ENCODE measurements at regions not wholly inside any gene's neighbourhood (a gene's known extent, or its start where the extent isn't known, plus 50 kb on each side); places are given as distances from the start of the nearest gene placed in this dataset.
A peak's percentile ranks its signal among the peaks of the same experiment; 100 is the strongest.

DNA sequence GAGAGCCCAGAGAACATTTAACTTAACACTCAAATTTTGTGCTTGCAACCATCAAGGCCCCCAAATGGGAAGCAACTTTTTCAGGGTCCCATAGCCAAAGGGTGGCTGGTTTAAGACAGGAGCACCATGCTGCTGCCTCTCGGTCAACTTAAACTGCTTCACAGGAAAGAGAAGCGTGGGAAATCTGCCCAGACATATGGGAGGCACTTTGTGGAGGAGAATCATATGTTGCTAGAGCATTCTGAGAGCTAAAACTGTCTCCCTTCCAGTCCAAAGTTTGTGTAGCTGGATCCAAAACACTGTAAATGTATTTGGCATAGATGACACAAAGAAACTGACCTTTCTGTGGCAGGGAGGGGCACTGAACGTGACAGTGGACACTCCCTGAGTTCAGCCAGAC lies 305.9 kb upstream of the RORA start:
- H3K27ac ChIP-seq (ENCODE audit: low read length): no peak overlapping the region
- no peaks in the 10 kb centered on the region for H4K20me1 ChIP-seq (ENCODE audit: insufficient read depth, low read length)
- no peak for DNase-seq
- H3K4me1 ChIP-seq (ENCODE audit: insufficient read depth, low read length): no peaks in the 10 kb centered on the region
- no peak overlapping the region for H2AFZ ChIP-seq (ENCODE audit: low read depth, low read length)
- no peak for TF ChIP-seq EZH2 (IDR thresholded peaks at IDR 0.05; ENCODE audit: borderline replicate concordance, low read depth, low read length, severe bottlenecking)
- TF ChIP-seq, protein P1, sequence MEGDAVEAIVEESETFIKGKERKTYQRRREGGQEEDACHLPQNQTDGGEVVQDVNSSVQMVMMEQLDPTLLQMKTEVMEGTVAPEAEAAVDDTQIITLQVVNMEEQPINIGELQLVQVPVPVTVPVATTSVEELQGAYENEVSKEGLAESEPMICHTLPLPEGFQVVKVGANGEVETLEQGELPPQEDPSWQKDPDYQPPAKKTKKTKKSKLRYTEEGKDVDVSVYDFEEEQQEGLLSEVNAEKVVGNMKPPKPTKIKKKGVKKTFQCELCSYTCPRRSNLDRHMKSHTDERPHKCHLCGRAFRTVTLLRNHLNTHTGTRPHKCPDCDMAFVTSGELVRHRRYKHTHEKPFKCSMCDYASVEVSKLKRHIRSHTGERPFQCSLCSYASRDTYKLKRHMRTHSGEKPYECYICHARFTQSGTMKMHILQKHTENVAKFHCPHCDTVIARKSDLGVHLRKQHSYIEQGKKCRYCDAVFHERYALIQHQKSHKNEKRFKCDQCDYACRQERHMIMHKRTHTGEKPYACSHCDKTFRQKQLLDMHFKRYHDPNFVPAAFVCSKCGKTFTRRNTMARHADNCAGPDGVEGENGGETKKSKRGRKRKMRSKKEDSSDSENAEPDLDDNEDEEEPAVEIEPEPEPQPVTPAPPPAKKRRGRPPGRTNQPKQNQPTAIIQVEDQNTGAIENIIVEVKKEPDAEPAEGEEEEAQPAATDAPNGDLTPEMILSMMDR (IDR thresholded peaks at IDR 0.05; ENCODE audit: borderline replicate concordance, extremely low read depth, low read length, poor library complexity, severe bottlenecking): no peak
- no peak overlapping the region for H3K9ac ChIP-seq (ENCODE audit: low read depth, low read length)
- no peaks in the 10 kb centered on the region for H3K9me3 ChIP-seq (ENCODE audit: insufficient read depth, low read length, severe bottlenecking)
- no peak overlapping the region for H3K4me2 ChIP-seq (ENCODE audit: insufficient read depth, low read length)
- no peaks in the 10 kb centered on the region for H3K79me2 ChIP-seq (ENCODE audit: insufficient read depth, low read length)
- H3K27me3 ChIP-seq (ENCODE audit: insufficient read depth, low read length, poor library complexity): no peaks in the 10 kb centered on the region
- H3K36me3 ChIP-seq (ENCODE audit: insufficient read depth, low read length): no peaks in the 10 kb centered on the region
- no peak overlapping the region for H3K4me3 ChIP-seq (ENCODE audit: low read depth in 1 of 2, low read length in 2 of 2)
- ATAC-seq (ENCODE audit: insufficient read depth, low read depth): no peak

DNA sequence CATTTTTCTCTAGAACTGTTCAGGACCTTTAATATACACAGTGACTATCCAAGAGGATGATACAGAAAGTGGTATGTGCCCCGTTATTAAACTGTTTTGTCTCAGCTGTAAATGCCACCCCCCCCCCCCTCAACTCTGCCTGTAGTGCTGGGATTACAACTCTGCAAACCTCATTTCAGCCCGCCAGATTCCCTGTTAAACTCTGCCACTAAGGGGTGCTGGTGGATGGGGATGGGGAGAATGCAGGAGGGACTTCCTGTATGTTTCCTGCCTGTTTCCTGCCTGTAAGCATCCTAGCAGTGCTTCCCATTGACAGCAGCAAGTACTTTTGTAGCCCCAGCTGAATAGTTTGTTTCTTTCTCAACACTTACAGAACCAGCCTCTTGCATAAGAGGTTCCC lies 301.7 kb upstream of the RORA start:
- H2AFZ ChIP-seq (ENCODE audit: low read depth, low read length): no peak overlapping the region
- TF ChIP-seq, protein P1 (IDR thresholded peaks at IDR 0.05; ENCODE audit: borderline replicate concordance, extremely low read depth, low read length, poor library complexity, severe bottlenecking): peak; percentile 36
- TF ChIP-seq EZH2 (IDR thresholded peaks at IDR 0.05; ENCODE audit: borderline replicate concordance, low read depth, low read length, severe bottlenecking): no peak
- no peaks in the 10 kb centered on the region for H3K9me3 ChIP-seq (ENCODE audit: insufficient read depth, low read length, severe bottlenecking)
- H3K27me3 ChIP-seq (ENCODE audit: insufficient read depth, low read length, poor library complexity): peaks cover 3% of the 10 kb centered on the region
- H3K4me1 ChIP-seq (ENCODE audit: insufficient read depth, low read length): no peaks in the 10 kb centered on the region
- no peak for ATAC-seq (ENCODE audit: insufficient read depth, low read depth)
- no peak for DNase-seq
- H3K4me3 ChIP-seq (ENCODE audit: low read depth in 1 of 2, low read length in 2 of 2): no peak overlapping the region
- H3K9ac ChIP-seq (ENCODE audit: low read depth, low read length): no peak overlapping the region
- no peak overlapping the region for H3K27ac ChIP-seq (ENCODE audit: low read length)
- no peaks in the 10 kb centered on the region for H3K79me2 ChIP-seq (ENCODE audit: insufficient read depth, low read length)
- H4K20me1 ChIP-seq (ENCODE audit: insufficient read depth, low read length): no peaks in the 10 kb centered on the region
- no peaks in the 10 kb centered on the region for H3K36me3 ChIP-seq (ENCODE audit: insufficient read depth, low read length)
- H3K4me2 ChIP-seq (ENCODE audit: insufficient read depth, low read length): no peak overlapping the region

DNA sequence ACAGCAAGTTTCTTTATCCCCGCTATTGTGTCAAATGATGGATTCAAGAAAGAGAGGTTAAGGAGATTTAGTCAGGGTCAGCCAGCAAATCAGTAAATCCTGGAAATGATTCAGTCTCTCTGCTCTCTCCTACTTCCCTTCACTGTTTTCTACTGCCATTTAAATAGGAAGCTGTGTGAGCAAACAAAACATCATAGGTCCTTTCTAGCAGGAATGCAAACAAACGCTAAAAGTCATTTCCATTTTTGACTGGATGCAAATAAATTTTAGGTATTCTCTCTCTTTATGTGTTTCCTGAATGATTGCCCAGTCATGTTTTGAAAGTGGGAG lies 299.4 kb upstream of the RORA start:
- Histone ChIP-seq H3K4me1 (ENCODE audit: insufficient read depth, low read length) (no peaks in the 10 kb centered on the region), H3K9me3 (ENCODE audit: insufficient read depth, low read length, severe bottlenecking) (no peaks in the 10 kb centered on the region), H3K79me2 (ENCODE audit: insufficient read depth, low read length) (no peaks in the 10 kb centered on the region), H3K27ac (ENCODE audit: low read length) (no peak overlapping the region), H2AFZ (ENCODE audit: low read depth, low read length) (no peak overlapping the region), H3K27me3 (ENCODE audit: insufficient read depth, low read length, poor library complexity) (peaks cover 3% of the 10 kb centered on the region), H3K36me3 (ENCODE audit: insufficient read depth, low read length) (no peaks in the 10 kb centered on the region), H3K9ac (ENCODE audit: low read depth, low read length) (no peak overlapping the region), H3K4me2 (ENCODE audit: insufficient read depth, low read length) (no peak overlapping the region), H3K4me3 (ENCODE audit: low read depth in 1 of 2, low read length in 2 of 2) (no peak overlapping the region), H4K20me1 (ENCODE audit: insufficient read depth, low read length) (no peaks in the 10 kb centered on the region)
- TF ChIP-seq EZH2 (IDR thresholded peaks at IDR 0.05; ENCODE audit: borderline replicate concordance, low read depth, low read length, severe bottlenecking): no peak
- TF ChIP-seq, protein P1 (IDR thresholded peaks at IDR 0.05; ENCODE audit: borderline replicate concordance, extremely low read depth, low read length, poor library complexity, severe bottlenecking): no peak
- ATAC-seq (ENCODE audit: insufficient read depth, low read depth) (no peak), DNase-seq (no peak)
